ENCODE measurements at regions not wholly inside any gene's neighbourhood (a gene's known extent, or its start where the extent isn't known, plus 50 kb on each side); places are given as distances from the start of the nearest gene placed in this dataset.
"Not testable (repeated sequence)": the region's sequence is repeated elsewhere in the genome, so short reads cannot be mapped to it uniquely, and the experiment has no call there.

DNA sequence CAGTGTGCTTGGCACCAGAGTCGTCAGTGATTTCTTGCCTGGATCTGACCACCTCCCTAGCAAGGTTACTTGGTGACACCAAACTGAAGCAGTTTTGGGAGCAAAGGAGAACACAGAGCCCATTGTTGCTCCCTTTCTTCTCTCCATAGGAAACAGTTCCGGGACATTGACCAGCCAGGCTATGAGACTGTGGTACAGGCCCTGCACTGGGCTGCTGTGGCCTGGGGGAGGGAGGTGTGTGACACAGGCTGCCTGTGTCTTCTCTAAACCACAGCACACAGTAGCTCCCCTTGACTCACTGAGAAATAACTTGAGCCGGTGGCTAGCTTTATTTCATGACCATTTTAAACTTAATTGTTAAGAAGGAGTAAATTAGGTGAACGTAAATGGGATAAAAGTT, 214.8 kb upstream of the UBL3 start:
- no peak for DNase-seq (ENCODE audit: low spot score)

DNA sequence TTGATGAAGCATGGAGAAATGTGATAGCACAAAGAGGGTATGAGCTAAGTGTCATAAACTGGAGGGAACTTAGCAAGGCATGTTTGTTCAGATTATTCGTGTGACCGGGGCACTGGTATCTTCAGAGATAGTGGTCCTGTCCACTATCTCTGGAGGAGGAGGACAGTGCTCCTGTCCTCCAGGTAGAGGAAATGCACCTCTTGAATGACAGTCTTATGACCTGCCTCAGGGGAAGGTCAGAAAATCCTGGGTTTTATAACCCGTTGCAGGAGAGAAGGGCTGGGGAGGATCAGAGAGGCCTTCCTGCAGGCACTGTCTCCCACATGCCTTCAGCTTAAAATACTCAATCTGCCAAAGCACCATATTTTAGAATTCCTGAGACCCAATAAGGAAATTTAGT, 213.5 kb upstream of the UBL3 start:
- DNase-seq (ENCODE audit: low spot score) = no peak

DNA sequence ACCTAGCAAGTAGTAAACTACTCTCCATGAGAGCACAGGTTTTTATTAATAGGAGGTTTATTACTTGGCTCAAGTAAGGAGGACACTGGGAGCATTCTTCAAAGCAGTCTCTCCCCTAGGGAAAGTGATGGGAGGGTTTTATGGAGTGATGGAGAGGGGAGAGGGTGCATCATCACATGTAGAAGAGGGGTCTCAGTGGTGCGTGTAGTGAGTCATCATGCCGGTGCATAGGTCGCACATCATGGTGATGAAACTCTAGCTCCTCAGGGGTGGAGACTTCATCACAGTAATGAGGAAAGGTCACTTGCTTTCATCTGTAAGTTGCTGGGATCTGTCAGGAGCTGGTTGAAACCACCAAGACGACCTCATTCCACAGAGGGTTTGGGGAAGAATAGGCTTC, 210.8 kb upstream of the UBL3 start:
- no peak for DNase-seq (ENCODE audit: low spot score)

DNA sequence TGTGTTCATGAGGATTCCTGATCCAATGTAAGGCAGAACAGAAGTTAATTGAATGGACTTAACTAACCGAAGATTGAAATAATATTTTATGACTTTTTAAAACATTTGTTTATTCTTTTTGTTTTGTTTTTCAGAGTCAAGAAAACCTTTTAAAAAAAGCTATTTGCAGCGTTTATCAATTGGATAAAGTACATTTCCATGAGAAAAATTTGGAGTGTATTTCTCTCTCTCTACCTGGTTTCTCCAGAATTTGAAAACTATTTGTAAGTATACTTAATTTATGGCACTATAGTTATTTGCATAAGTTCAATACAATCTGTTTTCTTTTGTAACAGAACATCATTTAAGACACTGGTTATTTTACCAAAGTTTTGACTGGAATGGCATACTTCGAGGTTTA, 208.0 kb upstream of the UBL3 start:
- no peak for DNase-seq (ENCODE audit: low spot score)

DNA sequence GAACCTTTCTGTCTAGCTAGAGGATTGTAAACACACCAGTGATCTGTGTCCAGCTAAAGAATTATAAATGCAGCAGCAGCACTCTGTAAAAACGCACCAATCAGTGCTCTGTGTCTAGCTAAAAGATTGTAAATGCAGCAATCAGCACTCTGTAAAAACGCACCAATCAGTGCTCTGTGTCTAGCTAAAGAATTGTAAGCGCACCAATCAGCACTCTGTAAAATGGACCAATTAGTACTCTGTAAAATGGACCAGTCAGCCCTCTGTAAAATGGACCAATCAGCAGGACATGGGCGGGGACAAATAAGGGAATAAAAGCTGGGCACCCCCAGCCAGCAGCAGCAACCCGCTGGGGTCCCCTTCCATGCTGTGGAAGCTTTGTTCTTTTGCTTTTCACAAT, 204.1 kb upstream of the UBL3 start:
- DNase-seq (ENCODE audit: low spot score) = not testable (repeated sequence)

DNA sequence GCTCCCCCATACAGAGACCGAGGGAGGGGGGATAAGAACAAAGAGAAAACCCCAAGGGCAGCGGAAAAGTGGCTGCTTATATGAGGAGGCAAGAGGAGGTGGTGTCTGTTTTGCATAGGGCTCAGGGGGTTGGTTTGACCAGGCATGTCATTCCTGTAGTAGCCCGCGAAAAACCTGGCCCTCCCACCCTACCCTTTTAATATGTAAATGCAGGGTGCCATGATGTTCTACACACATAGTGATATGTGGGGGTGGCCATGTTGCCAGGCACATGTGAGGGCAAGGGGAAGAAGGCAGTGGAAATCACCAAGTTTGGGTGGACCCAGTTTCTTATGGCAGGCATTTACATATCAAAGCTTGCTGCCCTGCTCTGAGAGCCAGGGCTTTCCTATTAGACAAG, 203.5 kb upstream of the UBL3 start:
- no peak for DNase-seq (ENCODE audit: low spot score)

DNA sequence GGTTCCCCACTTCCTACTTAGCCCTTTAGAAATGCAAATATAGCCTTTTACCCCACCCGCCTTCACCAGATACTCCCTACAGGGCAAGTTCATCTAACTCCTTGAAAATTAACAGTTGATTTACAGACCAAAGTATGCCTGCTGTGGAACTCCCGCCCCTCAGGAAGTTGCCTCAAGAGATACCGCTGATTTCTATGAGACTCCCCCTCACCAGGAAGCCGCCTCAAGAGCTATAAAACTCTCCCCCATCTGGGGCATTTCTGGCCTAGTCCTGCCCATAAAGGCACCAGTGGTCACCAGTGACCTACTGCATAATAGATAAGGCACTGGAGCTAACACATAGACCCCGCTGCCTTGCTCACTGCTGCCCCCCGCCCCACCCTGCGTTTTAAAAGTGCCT, 201.7 kb upstream of the UBL3 start:
- no peak for DNase-seq (ENCODE audit: low spot score)

DNA sequence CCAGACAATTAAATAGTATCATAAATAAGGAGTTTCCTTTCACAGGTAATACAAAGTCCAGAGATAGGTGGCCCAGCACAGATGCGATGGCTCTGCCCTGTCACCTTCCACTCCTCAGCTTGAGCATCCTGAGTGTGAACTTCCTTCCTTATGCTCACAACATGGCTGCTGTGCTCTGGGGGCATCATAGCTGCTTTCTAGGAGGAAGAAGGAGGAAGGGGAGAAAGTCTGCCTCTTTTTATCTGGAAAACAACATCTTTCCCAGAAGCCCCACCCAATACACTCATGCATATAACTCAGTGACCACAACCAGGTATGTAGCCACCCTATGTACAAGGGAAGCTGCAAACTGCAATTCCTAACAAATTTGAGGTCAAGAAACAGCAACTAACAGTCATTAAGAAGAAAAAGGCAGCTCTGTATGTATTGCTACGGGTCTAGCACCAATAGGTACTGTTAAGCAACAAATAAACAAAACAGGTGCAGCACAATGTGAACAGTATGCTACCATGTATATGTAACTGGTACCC, 201.2 kb upstream of the UBL3 start:
- DNase-seq (ENCODE audit: low spot score) = no peak

DNA sequence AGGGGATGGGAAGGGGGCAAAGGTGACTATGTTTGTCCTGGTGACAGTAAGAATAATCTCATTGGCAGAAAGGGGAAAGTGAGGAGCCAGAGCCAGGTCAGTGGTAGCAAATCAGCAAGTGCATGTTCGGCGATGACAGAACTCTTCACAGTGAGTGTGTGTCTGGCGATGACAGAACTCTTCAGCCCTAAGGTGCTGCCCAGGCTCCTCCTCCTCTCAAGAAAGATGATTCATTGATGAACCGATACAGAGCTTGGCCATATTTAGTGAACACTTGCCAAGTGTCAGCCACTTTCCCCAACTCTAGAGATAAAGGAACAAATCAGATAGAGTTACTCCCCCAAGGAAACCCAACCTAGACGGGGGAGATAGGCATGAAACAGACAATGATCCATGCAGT, 199.3 kb upstream of the UBL3 start:
- DNase-seq (ENCODE audit: low spot score) = no peak

DNA sequence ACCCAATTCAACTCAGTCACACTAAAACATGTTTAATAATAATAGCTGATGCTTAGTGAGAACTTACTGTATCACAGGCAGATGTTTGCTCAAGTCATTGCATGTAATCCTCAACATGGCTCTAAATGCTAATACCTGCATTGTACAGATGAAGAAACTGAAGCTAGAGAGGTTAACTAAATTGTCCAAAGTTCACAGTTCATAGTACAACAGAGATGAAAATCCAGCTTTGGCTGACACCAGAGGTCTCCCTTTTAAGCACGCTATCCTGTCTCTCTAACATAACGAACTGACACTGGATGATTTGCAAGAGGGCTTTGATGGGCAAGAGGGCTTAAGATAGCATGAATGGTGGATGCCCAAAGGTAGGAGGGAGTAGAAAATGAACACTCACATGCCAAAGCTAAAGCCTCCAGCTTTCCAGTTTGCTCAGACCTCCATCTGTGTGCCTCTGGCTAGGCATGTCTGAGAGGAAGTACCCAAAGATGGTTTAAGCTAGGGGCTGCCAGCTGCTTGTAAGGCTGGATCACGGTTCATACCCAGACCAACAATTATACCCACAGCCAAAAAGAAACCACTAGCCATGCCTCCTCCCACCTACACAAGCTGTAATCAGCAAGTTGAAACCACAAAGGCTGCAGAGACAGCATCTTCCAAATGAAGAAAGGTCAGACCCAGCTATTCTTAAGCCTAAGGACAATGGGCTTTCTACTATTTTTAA, 196.9 kb upstream of the UBL3 start:
- no peak for DNase-seq (ENCODE audit: low spot score)

DNA sequence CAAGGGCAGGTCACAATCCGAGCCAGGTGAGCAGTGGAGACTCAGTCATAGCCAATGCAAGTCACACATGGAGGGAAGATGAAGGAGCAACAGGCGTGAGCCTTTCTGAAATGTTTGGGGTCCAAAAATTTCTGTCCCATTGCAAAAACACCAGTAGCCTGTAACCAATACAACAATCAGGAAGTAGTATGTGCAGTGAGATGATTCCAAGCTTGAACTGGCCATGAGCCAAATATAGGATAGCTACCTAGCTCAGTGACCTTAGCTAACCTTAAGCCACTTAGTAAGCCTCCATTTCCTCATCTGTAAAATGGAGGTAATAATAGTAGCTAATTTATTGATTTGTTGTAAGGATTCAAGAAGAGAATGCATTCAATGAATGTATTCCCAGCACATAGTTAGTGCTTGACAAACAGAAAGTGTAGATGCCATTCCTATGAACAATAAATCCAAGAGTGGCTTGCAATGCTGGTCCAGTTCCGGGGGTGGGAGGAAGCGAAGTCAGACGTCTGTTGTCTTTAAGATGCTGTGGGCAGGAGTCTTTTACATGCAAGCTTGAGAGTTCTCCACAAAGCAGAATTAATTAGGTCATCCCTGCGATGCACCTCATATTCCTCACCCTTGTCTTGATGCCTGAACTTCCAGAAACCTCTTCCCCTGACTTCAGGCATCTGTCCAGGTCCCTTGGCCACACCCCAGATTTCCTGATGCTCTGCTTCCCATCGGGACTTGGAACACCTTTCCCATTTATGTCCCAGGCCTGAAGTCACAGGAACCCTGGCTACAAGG, 195.7 kb upstream of the UBL3 start:
- no peak for DNase-seq (ENCODE audit: low spot score)

DNA sequence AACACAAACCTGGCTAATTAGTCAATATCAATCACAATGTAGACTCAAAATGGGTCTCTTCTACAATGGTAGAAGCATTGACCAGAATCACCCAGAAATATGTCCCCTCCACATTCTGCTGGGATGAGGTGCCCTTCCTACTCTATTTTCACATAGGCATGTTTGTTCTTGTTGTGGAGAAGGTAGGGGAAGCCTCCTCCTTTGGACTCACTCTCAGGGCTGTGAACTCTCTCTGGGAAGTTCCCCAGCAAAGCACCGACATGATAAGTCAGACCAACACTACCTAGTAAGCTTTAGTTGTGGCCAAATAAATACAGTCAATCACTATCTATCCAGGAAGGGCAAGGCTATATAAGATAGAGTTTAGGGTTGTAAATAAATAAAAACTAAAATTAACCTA, 194.5 kb upstream of the UBL3 start:
- no peak for DNase-seq (ENCODE audit: low spot score)

DNA sequence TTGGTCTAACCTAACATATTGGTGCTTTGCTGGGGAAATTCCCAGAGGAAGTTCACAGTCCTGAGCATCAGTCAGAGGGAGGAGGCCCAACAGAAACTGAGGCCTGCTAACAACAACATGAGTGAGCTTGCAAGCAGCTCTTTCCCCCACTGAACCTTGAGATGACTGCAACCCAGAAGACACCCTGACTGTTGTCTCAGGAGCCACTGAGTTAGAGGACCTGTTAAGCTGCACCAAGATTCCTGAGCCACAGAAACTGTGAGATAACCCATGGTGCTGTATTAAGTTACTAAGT, 193.2 kb upstream of the UBL3 start:
- no peak for DNase-seq (ENCODE audit: low spot score)

DNA sequence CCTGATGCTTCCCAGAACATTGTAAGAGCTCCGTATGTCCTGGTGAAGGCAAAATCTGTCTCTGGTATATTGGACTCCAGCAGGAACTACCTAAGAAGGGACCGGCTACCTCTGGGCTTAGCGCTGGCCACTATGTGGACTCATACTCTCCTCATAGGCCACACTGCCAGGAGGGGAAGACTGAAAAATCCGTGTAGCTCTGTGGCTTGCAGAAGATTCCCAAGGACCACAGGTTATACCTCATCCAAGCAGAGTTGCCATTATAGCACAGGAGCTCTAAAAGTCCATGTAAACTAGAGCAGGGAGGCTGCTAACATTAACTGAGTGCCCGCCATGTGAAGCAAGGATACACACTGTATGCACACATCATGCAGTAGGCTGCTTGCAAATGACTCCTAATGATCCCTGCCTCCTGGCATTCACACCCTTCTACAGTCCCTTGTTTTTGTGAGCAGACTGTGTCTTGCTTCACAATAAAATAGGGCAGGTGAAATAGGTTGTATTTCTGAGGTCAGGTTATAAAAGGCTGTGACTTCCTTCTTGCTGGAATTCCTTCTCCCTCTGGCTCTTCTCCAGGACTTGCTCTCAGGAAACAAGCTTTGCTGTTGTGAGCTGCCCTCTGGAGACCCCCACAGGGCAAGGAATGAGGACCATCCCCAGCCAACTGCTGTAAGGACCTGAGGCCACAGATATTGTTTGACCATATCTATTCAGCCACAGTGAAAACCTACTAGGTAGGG, 192.6 kb upstream of the UBL3 start:
- DNase-seq (ENCODE audit: low spot score) = no peak

DNA sequence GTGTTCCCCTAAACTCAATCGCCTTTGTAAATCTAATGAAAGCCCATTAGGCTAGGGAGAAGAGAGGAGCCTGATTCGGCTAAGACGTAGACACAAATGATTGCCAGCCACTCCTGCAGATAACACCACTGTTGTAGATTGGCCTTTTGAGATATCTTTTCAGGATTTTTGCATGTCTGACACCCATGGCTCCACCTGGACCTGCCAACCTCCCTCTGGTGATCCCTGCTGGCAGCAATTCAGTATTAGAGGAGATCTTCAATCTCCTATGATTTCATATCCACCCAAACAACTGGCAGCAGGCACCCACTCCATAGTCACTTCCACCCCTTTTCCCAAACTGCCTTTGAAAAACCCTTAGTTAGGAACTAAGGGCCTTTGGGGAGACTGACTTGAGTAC, 191.9 kb upstream of the UBL3 start:
- no peak for DNase-seq (ENCODE audit: low spot score)

DNA sequence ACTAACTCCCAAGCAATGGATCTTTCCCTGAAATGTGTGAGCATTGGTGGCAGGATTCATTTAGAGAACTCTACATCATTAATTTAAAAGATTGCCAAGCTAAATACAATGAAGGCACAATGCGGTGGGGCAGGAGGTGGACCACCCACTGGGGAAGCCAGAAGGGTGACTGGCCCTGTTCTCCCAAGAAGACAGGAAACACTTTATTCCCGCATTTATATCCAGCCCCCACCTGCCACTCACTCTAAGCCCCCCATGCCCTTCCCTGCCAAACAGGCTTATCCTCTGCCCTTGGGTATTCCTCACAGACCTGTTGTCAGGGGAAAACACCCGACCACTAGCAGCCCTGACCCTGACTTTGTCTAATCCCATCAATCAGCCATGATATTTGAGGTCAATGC, 189.1 kb upstream of the UBL3 start:
- no peak for DNase-seq (ENCODE audit: low spot score)

DNA sequence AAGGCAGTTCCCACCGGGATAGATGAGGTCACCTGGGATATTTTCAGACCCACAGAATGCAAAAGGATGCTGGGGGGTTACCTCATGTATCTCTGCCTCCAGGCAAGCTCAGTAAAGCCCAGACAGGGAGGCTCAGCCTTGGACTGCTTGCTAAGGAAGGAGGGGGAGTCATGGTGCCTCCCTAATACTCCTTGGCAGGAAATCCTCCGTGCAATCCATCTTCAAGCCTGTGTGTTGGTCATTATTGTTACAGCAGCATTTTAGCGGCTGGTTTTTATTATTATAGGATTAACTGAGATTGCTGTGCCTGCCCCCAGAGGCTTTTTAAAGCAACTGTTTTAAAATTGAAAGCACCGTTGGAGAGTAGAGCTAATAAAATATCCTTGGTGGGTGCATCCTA, 188.5 kb upstream of the UBL3 start:
- DNase-seq (ENCODE audit: low spot score) = no peak

DNA sequence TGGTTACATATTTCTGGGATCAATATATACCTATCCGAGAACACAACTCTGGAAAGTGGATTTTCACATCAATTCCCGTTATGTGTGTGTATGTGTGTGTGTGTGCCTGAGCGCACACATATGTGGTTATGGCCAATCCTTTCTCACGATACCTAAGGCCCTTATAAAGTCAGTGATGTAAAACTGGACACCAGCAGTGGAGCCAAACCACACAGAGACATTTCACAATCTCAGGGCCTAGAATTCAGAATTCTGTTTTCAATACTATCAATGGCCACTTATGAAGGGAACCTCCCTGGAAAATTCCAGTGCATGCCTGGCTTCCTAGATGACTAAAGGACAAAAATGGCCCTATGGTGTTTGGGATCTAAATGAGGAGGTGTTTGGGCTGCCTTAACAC, 187.3 kb upstream of the UBL3 start:
- DNase-seq (ENCODE audit: low spot score) = no peak

DNA sequence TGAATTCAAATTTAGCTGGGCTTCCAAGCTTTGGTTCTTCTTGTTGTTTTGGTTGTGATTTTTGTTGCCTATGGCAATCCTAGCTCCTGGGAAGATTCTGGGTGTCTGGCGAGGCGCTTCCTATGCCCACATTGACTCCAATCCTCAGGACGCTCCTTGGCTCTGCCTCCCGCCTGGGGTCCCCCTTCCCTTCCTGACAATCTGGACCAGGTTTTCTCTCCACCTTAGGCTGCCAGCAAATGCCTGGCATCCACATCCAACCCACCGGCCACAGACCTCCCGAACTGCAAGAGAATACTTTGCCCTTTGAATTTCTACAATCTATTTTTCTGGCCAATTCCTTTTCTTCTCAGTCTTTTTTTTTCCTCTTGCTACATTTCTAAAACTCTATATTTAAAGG, 186.9 kb upstream of the UBL3 start:
- no peak for DNase-seq (ENCODE audit: low spot score)

DNA sequence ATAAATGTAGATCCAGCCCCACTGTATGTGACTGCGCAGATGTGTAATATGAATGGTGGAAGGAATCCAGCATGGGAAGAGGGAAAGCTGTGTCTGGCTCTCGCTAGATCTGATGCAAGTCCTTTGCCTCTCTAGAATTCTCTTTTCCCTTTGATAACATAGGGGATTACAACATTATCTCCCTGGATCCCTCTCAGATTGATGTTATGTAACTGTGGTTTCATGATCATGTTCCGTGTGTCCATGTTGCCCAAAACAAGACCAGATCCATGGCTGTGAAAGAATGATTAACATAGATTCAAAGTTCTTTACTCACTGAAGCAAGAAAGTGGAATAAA, 184.0 kb upstream of the UBL3 start:
- no peak for DNase-seq (ENCODE audit: low spot score)

DNA sequence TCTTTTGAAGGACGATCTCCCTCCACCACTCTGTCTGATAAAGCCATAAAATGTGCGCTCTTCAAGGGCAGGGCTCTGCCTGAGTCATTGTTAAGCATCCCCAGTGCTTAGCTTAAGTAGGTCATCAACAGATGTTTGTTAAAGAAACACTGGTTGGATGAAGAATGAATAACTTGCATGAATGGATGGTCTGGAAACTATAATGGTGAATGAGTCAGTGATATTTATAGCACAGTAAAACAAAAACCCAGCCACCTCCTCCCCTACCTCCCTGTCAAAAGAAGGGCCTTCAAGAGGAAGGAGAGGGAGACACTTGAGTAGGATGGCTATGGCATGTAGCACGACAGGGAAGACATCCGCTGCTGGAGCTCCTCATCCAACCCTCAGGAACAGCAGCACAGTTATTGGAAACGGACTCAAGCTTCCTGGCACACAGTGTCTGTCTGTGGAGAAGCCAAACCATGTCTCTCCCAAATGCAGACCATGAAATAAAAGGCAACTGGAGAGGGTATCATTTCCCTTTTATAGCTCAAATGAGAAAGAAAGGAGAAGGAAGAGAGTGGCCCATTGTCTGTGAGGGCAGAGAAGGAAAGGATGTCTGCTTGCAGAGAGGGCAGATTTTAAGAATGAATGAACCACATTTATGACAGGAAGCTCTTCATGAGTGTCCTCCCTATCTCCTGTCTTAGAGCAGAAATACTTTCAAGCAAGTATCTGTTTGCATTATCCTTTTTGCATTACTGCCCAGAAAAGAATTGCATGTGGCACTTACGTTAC, 183.5 kb upstream of the UBL3 start:
- no peak for DNase-seq (ENCODE audit: low spot score)

DNA sequence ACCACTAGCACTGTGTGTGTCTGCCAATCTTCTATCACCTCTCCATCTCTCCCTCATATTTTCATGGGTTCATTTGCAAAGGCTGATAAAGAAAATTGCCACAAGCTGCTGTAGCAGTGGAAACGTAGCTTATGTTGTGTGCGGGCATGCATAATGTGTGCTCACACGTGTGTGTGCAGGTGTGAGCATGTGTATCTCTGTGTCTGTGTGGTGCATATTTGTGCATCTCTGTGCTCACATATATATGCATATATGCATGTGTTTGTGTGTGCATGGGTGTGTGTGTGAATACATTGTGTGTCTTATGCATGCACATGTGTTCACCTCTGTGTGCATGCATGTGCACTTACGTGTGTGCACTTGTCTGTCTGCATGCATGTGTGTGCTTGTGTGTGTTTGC, 181.8 kb upstream of the UBL3 start:
- DNase-seq (ENCODE audit: low spot score) = no peak

DNA sequence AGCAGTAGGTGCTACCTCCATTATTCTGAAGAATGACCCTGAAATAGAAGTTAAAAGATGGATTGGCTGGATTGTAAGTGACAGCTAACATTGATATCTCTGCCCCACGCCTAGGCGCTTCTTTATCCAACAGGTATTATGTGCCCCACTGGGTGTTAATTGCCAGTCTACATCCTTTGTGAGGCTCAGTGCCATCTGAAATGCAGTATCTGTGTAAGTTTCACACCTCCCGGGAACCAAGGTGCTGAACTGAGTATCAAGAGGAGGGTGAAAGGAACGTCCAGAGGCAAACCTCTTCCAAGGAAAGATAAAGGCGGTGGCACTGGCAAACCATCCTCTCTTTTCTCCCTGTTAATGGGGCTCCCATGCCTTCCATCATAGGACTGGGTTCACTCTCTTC, 181.1 kb upstream of the UBL3 start:
- no peak for DNase-seq (ENCODE audit: low spot score)
